ENCODE measurements at regions not wholly inside any gene's neighbourhood (a gene's known extent, or its start where the extent isn't known, plus 50 kb on each side); places are given as distances from the start of the nearest gene placed in this dataset.

DNA sequence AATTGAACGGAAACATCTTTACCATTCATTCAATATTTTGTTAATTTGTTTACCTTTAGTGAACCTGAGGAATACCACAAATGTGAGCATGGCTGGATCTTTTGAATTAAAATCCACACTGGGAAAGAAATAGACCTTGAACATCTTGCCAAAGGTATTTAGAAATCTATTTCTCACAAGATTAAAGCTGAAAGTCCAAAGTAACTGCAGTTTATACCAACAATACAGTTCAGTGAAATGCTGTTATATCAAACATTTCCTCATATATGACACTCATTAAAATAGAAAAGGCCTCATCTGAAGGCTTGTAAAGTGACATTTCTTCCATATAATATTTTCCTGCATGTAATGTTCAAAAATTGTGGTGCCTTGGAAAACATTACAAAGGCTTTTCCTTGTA lies 166.5 kb upstream of the HAND2 start:
- TF ChIP-seq, protein P1, sequence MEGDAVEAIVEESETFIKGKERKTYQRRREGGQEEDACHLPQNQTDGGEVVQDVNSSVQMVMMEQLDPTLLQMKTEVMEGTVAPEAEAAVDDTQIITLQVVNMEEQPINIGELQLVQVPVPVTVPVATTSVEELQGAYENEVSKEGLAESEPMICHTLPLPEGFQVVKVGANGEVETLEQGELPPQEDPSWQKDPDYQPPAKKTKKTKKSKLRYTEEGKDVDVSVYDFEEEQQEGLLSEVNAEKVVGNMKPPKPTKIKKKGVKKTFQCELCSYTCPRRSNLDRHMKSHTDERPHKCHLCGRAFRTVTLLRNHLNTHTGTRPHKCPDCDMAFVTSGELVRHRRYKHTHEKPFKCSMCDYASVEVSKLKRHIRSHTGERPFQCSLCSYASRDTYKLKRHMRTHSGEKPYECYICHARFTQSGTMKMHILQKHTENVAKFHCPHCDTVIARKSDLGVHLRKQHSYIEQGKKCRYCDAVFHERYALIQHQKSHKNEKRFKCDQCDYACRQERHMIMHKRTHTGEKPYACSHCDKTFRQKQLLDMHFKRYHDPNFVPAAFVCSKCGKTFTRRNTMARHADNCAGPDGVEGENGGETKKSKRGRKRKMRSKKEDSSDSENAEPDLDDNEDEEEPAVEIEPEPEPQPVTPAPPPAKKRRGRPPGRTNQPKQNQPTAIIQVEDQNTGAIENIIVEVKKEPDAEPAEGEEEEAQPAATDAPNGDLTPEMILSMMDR (IDR thresholded peaks at IDR 0.05), result no peak
- no peak for TF ChIP-seq POLR2A (IDR thresholded peaks at IDR 0.05)

Data from body of pancreas (tissue), 4 donors.